Naive B cell (primary cell): ENCODE measurements at regions not wholly inside any gene's neighbourhood (a gene's known extent, or its start where the extent isn't known, plus 50 kb on each side); places are given as distances from the start of the nearest gene placed in this dataset.

ENCODE experiments used
- ATAC-seq, 2 donors: fragments of 150-1000 bp; cut with Tn5 transposase; 2 replicates each; pipeline ENCODE4 v1.10.0; 2021; ENCODE audit warnings: low read depth in 2 of 2, mild to moderate bottlenecking in 2 of 2, moderate library complexity in 2 of 2
- DNase-seq: peaks from one replicate; pipeline ENCODE4 v3.0.0; 2022
- H3K27ac Mint-ChIP-seq, 6 donors: one replicate each; pipeline ENCODE4 v1.8.0; 2020 to 2022; ENCODE audit warnings: mild to moderate bottlenecking in 6 of 6, mixed read lengths in 6 of 6, moderate library complexity in 5 of 6, inconsistent platforms in 2 of 6
- H3K27me3 Mint-ChIP-seq, 3 donors: one replicate each; pipeline ENCODE4 v1.8.0; 2021 to 2022; ENCODE audit warnings: mixed read lengths in 3 of 3, mild to moderate bottlenecking in 1 of 3
- H3K36me3 Mint-ChIP-seq, 2 donors: one replicate each; pipeline ENCODE4 v1.8.0; 2020 to 2022; ENCODE audit warnings: mixed read lengths in 2 of 2, inconsistent platforms in 1 of 2, mild to moderate bottlenecking in 1 of 2
- H3K4me1 Mint-ChIP-seq, 3 donors: one replicate each; pipeline ENCODE4 v1.8.0; 2020 to 2022; ENCODE audit warnings: mixed read lengths in 3 of 3, inconsistent platforms in 1 of 3, mild to moderate bottlenecking in 1 of 3, moderate library complexity in 1 of 3
- H3K4me3 Mint-ChIP-seq, 8 donors: one replicate each; pipeline ENCODE4 v1.8.0; 2020 to 2022; ENCODE audit warnings: mild to moderate bottlenecking in 8 of 8, mixed read lengths in 8 of 8, moderate library complexity in 8 of 8, inconsistent platforms in 2 of 8
- H3K9me3 Mint-ChIP-seq, 7 donors: one replicate each; pipeline ENCODE4 v1.8.0; 2020 to 2022; ENCODE audit warnings: mixed read lengths in 7 of 7, mild to moderate bottlenecking in 5 of 7, inconsistent platforms in 2 of 7, moderate library complexity in 1 of 7

DNA sequence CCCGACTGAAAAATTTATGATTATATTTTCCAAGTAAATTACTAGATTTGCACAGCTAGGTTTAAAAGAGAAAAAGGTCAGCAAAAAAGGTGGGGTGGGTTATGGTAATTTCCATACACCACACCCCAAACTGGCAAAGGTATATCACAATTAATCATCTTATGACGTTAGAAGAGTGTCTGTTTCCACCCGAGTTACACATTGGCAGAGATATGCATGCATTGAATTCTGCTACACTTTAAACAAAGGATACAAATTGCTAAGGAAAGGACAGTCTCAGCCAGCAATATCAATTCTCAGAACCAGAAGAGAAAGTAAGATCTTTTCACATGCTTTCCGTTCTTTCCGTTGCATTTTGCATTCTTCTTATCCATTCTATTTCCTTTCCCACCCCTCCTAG, 843.3 kb downstream of the GATA3 start:
- H3K4me1 Mint-ChIP-seq, result no peaks in the 10 kb centered on the region
- H3K4me3 Mint-ChIP-seq, result no peak overlapping the region
- H3K36me3 Mint-ChIP-seq, result no peaks in the 10 kb centered on the region
- DNase-seq, result no peak
- no peak overlapping the region for H3K27ac Mint-ChIP-seq
- ATAC-seq, result no peak
- peaks cover 0 to 4% (median 0%) of the 10 kb centered on the region in 3 donors for H3K27me3 Mint-ChIP-seq
- peaks cover 0 to 6% (median 0%) of the 10 kb centered on the region in 7 donors for H3K9me3 Mint-ChIP-seq

DNA sequence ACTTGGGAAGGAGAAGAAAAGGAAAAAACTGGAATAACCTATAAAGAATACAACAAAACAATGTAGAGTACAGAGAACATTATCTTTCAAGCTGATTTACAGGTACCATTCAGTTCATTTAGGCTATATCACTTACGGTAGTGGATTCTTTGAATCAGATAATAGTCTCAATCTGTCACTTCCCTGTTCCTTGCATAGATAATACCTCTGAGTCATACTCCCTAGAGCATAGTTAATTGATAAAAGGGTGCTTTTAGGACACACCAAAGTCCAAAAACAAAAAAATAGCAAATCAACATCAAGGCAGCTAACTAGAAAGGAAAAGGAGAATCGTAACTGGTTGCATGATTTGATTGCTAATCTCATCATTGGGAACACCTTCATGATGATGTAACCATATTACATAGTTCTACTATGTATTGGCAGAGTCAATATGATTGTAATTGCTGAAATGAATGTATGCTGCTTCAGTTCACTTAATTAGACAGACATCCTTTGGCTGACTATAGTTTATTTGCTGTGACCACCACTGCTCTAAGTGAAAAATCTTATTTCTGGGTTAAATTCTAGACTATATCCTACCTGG, 844.4 kb downstream of the GATA3 start:
- H3K36me3 Mint-ChIP-seq, result no peaks in the 10 kb centered on the region
- peaks cover 0 to 6% (median 0%) of the 10 kb centered on the region in 7 donors for H3K9me3 Mint-ChIP-seq
- H3K4me1 Mint-ChIP-seq, result no peaks in the 10 kb centered on the region
- no peak for ATAC-seq
- DNase-seq, result no peak
- H3K27me3 Mint-ChIP-seq, result no peaks in the 10 kb centered on the region
- H3K27ac Mint-ChIP-seq, result no peak overlapping the region
- H3K4me3 Mint-ChIP-seq, result no peak overlapping the region

DNA sequence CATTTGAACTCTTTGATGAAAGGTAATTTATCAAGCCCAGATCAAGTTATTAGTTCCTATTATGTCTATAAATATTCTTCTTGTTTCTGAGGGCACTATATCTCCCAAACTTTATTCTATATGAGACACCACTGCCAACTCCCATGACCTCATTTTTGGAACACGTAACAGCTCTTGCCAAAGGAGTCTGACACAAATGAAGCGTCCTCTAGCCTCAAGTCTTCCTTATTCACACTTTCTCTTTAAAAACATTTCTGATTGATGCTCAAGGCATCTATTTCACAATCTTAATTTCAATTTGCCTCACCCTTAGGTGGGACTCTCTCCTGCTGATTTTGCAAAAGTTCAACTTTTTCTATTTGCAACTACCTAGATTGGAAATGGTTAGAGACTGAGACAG, 848.4 kb downstream of the GATA3 start:
- Mint-ChIP-seq H3K4me3 (no peak overlapping the region), H3K9me3 (peaks cover 0 to 8% (median 3%) of the 10 kb centered on the region in 7 donors), H3K4me1 (no peaks in the 10 kb centered on the region), H3K36me3 (no peaks in the 10 kb centered on the region), H3K27ac (no peak overlapping the region), H3K27me3 (no peaks in the 10 kb centered on the region)
- ATAC-seq, result no peak
- no peak for DNase-seq

- no peak for ATAC-seq
- Mint-ChIP-seq H3K27ac (no peak overlapping the region), H3K9me3 (peaks cover 0 to 8% (median 2%) of the 10 kb centered on the region in 7 donors), H3K4me1 (no peaks in the 10 kb centered on the region), H3K36me3 (no peaks in the 10 kb centered on the region), H3K27me3 (no peaks in the 10 kb centered on the region), H3K4me3 (no peak overlapping the region)
- DNase-seq, result no peak
These were observed 853.5 kb downstream of the GATA3 start for GRCh38 chr10:8908013-8908412.

- Mint-ChIP-seq H3K4me3 (no peak overlapping the region), H3K27ac (no peak overlapping the region), H3K27me3 (no peaks in the 10 kb centered on the region), H3K36me3 (no peaks in the 10 kb centered on the region), H3K9me3 (peaks cover 0 to 5% (median 0%) of the 10 kb centered on the region in 7 donors), H3K4me1 (no peaks in the 10 kb centered on the region)
- ATAC-seq, result no peak
- no peak for DNase-seq
These were observed 855.8 kb downstream of the GATA3 start for GRCh38 chr10:8910314-8910713.

DNA sequence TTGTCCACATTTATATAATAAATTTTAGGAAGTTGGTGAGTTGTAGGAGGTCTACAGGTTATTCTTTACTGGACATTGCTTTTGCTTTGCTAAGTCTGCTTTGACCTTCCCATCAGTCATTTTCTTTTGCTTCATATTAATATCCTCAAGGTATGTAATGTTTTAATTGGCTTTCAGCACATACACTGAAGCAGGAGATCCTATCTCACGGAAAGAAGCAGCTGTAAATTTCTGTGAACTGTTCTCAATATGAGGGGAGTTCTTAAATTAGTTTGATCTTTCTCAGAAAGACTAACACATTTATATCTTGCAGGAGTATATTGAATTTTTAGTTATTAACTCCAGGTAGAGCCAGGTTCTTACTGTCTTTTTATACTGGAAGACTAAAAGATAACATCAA, 856.5 kb downstream of the GATA3 start:
- H3K27ac Mint-ChIP-seq, result no peak overlapping the region
- H3K4me3 Mint-ChIP-seq, result no peak overlapping the region
- H3K9me3 Mint-ChIP-seq, result peaks cover 0 to 4% (median 0%) of the 10 kb centered on the region in 7 donors
- H3K4me1 Mint-ChIP-seq, result no peaks in the 10 kb centered on the region
- no peaks in the 10 kb centered on the region for H3K36me3 Mint-ChIP-seq
- no peak for DNase-seq
- ATAC-seq, result no peak
- no peaks in the 10 kb centered on the region for H3K27me3 Mint-ChIP-seq

DNA sequence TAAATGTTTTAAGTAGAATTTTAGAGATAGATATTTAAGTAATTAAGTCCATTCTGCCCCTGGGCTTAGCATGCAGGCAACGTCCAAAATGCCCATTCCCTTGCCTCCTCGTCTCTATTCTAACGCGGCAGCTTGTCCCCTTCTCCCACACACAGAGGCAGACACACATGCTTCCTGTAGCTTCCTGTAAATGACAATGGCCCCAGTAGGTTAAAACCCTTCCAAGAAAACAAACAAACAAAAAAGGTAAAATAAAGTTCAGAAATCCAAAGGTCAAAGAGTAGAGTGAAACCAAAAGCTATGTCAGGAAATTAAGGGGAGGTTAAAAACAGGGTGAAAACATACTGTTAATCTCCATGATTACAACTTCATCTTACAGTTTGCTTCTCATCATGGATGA, 857.6 kb downstream of the GATA3 start:
- no peaks in the 10 kb centered on the region for H3K4me1 Mint-ChIP-seq
- H3K9me3 Mint-ChIP-seq, result peaks cover 0 to 1% (median 0%) of the 10 kb centered on the region in 7 donors
- H3K4me3 Mint-ChIP-seq, result peak overlapping the region in 1 of 8 donors; percentile 2
- no peaks in the 10 kb centered on the region for H3K36me3 Mint-ChIP-seq
- no peak for DNase-seq
- no peak overlapping the region for H3K27ac Mint-ChIP-seq
- ATAC-seq, result no peak
- no peaks in the 10 kb centered on the region for H3K27me3 Mint-ChIP-seq

DNA sequence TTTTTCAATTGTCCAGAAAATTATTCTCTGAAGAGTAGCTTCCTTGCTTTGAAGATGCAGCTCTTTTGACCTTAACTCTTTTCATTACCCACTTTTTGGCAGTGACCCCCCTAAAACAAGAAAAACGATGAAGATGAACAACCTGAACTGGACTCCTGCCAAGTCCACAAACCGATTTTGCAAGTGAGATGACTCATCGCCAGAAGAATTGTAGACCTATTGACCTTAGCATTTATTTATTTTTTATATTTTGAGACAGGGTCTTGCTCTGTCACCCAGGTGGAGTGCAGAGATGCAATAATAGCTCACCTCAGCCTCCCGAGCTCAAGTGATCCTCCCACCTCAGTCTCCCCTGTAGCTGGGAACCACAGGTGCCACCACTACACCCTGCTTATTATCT, 859.2 kb downstream of the GATA3 start:
- H3K4me1 Mint-ChIP-seq, result no peaks in the 10 kb centered on the region
- H3K9me3 Mint-ChIP-seq, result peaks cover 0 to 1% (median 0%) of the 10 kb centered on the region in 7 donors
- H3K27ac Mint-ChIP-seq, result no peak overlapping the region
- H3K4me3 Mint-ChIP-seq, result no peak overlapping the region
- no peaks in the 10 kb centered on the region for H3K36me3 Mint-ChIP-seq
- H3K27me3 Mint-ChIP-seq, result no peaks in the 10 kb centered on the region
- no peak for ATAC-seq
- no peak for DNase-seq

DNA sequence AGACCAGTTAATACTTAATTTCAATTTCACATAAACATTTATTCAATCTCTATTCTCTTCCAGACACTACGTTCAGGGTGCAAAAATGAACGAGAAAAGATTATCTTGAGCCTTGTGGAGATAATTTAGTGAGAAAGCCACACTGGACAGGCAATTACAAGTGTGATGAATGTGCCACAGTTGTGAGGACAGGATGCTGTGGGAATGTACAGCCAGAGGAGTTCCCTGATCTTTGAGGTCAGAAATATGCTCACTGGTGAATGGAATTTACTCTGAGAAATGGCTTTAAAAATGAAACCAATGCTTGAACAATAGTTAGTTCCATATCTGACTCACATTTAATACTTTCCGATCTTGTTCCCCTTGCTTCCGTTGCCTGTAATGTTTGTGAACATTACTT, 864.8 kb downstream of the GATA3 start:
- Mint-ChIP-seq H3K4me3 (no peak overlapping the region), H3K9me3 (no peaks in the 10 kb centered on the region), H3K27me3 (no peaks in the 10 kb centered on the region), H3K36me3 (no peaks in the 10 kb centered on the region), H3K4me1 (no peaks in the 10 kb centered on the region), H3K27ac (no peak overlapping the region)
- no peak for ATAC-seq
- no peak for DNase-seq

- DNase-seq (no peak), ATAC-seq (no peak)
- H3K9me3 Mint-ChIP-seq, result peaks cover 0 to 5% (median 2%) of the 10 kb centered on the region in 7 donors
- no peak overlapping the region for H3K27ac Mint-ChIP-seq
- no peak overlapping the region for H3K4me3 Mint-ChIP-seq
- H3K4me1 Mint-ChIP-seq, result no peaks in the 10 kb centered on the region
- no peaks in the 10 kb centered on the region for H3K27me3 Mint-ChIP-seq
- H3K36me3 Mint-ChIP-seq, result no peaks in the 10 kb centered on the region
These were observed 867.1 kb downstream of the GATA3 start for GRCh38 chr10:8921568-8921967.

DNA sequence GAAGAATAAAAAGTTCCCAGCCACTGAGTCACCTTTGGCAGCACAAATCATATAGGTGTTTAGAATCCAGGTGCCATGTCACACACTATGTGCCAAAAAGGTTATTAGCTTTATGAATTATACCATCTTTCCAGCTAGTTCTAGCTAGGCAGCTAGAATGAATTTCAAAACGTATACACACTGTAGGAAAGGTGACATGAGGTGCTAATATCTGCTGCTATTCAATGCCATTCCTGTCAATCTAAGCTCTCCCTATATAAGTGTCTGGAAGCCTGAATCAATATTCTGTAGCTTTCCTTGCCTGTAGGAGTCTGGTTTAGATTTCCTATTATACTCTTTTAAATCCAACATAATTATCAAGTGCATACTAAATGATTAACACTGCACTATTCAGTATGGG, 868.6 kb downstream of the GATA3 start:
- DNase-seq (no peak), ATAC-seq (no peak)
- no peaks in the 10 kb centered on the region for H3K36me3 Mint-ChIP-seq
- H3K4me1 Mint-ChIP-seq, result no peaks in the 10 kb centered on the region
- H3K27ac Mint-ChIP-seq, result no peak overlapping the region
- H3K4me3 Mint-ChIP-seq, result no peak overlapping the region
- H3K9me3 Mint-ChIP-seq, result peaks cover 0 to 5% (median 2%) of the 10 kb centered on the region in 7 donors
- H3K27me3 Mint-ChIP-seq, result no peaks in the 10 kb centered on the region

DNA sequence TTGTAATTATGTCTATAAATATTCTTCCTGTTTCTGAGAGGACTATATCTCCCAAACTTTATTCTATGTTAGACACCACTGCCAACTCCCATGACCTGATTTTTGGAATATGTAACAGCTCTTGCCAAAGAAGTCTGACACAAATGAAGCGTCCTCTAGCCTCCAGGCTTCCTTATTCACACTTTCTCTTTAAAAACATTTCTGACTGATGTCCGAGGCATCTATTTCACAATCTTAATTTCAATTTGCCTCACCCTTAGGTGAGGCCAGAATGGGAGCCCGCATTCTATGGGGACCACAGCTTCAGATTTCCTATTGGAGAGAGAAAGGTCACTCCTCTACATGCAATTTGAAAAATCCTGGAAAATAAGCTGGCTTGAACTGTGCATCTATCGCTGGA, 873.2 kb downstream of the GATA3 start:
- Mint-ChIP-seq H3K27me3 (no peaks in the 10 kb centered on the region), H3K36me3 (no peaks in the 10 kb centered on the region), H3K9me3 (peaks cover 0 to 5% (median 2%) of the 10 kb centered on the region in 7 donors), H3K4me1 (no peaks in the 10 kb centered on the region), H3K27ac (no peak overlapping the region), H3K4me3 (no peak overlapping the region)
- DNase-seq (no peak), ATAC-seq (no peak)

GRCh38 chr10:8946451-8946850, 892.0 kb downstream of the GATA3 start:
- DNase-seq (no peak), ATAC-seq (no peak)
- H3K27me3 Mint-ChIP-seq, result peaks cover 0 to 3% (median 0%) of the 10 kb centered on the region in 3 donors
- no peaks in the 10 kb centered on the region for H3K4me1 Mint-ChIP-seq
- no peak overlapping the region for H3K27ac Mint-ChIP-seq
- H3K9me3 Mint-ChIP-seq, result peaks cover 0 to 3% (median 0%) of the 10 kb centered on the region in 7 donors
- no peaks in the 10 kb centered on the region for H3K36me3 Mint-ChIP-seq
- no peak overlapping the region for H3K4me3 Mint-ChIP-seq

- DNase-seq (no peak), ATAC-seq (no peak)
- no peak overlapping the region for H3K4me3 Mint-ChIP-seq
- H3K36me3 Mint-ChIP-seq, result no peaks in the 10 kb centered on the region
- H3K9me3 Mint-ChIP-seq, result peaks cover 0 to 8% (median 3%) of the 10 kb centered on the region in 7 donors
- H3K27me3 Mint-ChIP-seq, result peaks cover 0 to 3% (median 0%) of the 10 kb centered on the region in 3 donors
- H3K27ac Mint-ChIP-seq, result no peak overlapping the region
- no peaks in the 10 kb centered on the region for H3K4me1 Mint-ChIP-seq
These were observed 896.5 kb downstream of the GATA3 start for GRCh38 chr10:8950978-8951377.
